HG03460 (cell line): ENCODE measurements at regions not wholly inside any gene's neighbourhood (a gene's known extent, or its start where the extent isn't known, plus 50 kb on each side); places are given as distances from the start of the nearest gene placed in this dataset.
"Not testable (repeated sequence)": the region's sequence is repeated elsewhere in the genome, so short reads cannot be mapped to it uniquely, and the experiment has no call there.

Source experiments
- ATAC-seq: cut with Tn5 transposase; IDR thresholded peaks from one replicate; pipeline ENCODE4 v1.9.1; 2021; ENCODE audit not compliant: unreplicated experiment

DNA sequence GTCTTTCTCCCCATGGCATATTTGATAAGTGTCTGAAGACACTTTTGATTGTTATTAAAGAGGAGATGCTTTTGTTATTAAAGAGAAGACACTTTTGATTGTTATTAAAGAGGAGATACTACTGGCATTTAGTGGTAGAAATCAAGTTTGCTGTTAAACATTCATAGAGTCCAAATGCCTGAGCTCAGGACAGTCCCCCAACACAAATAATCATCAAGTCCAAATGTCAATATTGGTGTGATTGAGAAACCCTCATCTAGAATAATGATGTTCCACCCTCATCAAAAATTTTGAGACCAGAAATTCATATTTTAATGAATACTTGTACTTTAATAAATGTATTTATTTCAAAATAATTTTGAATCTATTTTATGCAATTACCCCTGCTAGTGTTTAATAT lies 1412.9 kb upstream of the PCDH7 start:
- no peak for ATAC-seq

DNA sequence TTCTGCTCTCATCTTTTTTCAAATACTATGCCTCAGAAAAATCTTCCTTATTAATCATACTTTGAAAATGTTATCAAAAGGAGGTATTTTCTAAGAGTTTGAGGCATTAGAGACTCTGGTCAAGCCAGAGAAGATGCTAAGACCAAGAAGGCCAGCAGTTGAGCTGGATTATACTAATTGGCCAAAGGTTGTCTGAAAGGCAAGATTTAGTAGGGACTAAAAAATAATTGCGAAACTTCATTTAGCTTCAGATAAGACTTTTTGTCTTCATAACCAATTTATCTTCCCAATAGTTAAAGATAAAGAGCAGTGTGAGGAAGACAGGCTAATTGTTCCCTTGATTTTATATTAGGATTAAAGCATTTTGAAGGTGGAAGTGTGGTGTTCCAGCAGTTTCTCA lies 1412.4 kb upstream of the PCDH7 start:
- no peak for ATAC-seq

DNA sequence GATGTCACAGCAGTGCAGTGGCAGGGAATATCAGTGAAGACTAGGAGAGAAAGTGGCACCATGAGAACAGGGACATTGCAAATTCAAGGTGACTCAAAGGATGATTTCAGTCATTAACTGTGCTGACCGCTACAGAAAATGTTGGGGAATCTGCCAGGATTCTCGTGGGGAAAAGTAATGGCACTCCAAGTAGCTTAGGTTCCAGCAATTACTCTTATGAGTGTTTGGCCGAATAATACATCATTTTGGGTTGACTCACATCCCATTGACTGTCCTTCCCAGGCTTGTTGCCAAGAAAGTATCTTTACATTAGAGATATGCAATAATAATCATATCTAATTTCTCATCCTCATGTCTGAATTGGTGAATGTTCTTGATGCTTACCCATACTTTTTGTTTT lies 1411.1 kb upstream of the PCDH7 start:
- no peak for ATAC-seq

GRCh38 chr4:29310252-29310651 lies 1409.9 kb upstream of the PCDH7 start:
- ATAC-seq, result no peak

GRCh38 chr4:29311247-29311646 lies 1408.9 kb upstream of the PCDH7 start:
- ATAC-seq, result no peak

DNA sequence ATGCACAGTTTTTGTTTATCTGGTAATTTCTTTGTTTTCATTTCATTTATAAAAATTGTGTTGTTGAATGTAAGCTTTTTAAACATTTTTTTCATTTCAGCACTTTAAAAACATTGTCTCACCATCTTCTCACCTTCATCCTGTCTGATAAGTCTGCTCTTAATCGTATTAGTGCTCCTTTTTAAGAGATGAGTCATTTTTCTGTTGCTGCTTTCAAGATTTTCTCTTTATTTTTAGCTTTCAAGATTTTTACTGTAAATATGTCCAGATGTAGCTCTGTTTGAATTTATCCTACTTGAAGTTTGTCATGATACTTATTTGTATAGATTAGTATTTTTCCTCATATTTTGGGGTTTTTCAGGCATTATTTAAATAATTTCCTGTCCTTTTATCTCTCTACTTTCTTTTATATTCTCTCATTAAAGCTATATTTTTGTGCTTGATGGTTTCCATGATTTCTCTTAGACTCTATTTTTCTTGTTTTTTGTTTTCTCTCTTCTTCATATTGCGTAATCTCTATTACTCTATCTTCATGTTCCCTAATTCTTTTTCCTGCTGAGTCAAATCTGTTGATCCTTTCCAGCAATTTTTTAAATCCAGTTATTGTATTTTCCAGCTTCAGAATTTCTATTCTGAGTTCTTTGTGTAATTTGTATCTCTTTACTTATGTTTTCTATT lies 1400.4 kb upstream of the PCDH7 start:
- ATAC-seq, result no peak

DNA sequence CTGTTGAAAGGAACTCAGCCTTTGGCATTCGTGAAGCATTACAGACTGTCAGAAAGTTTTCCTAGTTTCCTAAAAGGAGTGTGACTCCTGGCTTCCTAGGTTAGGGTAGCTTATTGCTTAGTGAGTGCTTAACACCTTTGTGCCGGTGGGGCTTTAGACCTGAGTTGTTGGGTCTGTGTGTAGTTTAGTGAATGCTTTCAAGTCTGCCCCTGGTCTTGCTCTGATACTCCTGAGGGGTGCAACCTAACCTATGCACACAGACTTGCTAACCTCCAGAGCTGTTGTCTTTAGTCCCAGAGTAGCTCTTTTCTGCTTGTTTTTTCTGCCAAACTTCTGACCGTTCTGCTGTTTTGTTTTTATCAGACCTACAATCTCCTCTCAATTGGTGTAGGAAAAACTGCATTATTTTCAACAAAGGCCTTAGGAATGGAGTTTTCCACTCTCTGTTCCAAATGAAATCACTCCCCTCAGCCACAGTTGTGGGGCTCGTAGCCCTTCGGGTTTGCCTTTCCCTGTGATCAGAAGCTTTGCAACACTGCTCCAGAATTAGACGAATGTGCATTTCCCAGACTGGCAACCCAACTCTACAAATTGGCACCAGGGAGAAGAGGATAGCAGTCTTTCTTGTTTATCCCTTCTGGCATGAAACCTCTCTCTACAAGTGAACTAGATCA lies 1399.1 kb upstream of the PCDH7 start:
- no peak for ATAC-seq

GRCh38 chr4:29326004-29326403 lies 1394.2 kb upstream of the PCDH7 start:
- ATAC-seq, result no peak

DNA sequence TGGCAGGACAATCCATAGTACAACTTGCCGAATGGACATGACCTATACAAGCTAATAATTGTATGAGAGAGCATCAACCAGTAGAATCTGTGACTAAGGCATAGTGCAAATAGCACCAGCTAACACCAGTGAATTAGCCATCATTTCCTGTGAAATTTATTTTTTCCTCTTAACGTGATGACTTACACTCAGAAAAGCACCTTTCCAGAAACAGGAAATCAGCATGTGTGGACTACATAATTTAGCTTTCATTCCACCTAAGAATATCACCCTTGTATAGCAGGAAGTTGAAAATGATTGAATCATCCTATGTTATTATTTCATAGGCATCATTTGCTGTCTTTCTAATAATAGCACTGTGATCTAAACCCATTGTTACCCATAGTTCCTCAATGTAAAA lies 1393.4 kb upstream of the PCDH7 start:
- no peak for ATAC-seq

DNA sequence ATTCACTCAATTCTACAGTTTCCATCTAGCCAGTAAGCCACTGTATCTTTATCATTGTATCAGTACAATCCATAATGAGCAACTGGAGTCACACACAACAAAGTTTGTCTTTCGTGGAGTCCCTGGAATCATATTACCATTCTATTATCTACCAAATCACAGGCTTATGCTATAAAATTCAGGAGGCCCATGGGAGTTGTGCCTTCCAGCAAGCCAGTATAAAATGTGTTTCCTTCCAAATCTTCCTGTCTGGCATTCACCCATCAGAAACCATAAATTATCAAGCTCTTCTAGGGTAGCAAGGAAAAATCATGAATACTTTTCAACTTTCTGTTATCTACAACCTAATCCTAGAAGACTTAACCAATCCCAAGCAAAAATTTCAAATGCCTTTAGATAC lies 1383.3 kb upstream of the PCDH7 start:
- no peak for ATAC-seq

DNA sequence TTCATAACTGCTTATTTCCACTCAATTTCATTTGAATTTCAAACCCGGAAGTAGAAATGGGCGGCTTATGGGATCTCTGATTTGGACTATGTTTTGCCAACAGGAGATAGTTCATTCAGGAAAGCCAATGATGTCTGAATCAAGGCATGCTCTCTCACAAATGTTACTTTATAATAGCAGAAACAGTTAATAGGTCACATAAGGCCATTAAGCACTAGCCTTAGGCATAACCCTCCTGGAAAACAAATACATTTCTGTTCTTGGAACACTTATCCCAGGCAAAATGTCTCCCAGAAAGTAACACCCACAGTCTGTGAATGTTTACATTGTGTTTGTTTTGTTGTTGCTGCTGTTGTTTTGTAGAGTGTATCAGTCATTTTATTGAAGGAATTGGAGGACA lies 1347.2 kb upstream of the PCDH7 start:
- ATAC-seq, result no peak

DNA sequence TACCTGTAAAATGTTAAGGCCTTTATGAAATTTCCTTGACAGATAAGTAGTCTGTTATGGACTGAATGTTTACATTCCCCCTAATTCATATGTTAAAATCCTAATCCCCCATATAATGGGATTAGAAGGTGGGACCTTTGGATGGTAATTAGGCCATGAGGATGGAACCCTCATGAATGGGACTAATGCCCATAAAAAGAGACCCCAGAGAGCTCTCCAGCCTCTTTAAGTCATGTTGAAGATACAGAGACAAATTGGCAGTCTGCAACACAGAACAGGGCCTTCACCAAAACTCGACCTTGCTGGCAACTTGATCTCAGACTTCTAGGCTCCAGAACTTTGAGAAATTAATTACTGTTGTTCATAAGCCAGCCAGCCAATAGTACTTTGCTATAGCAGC lies 1344.5 kb upstream of the PCDH7 start:
- no peak for ATAC-seq

DNA sequence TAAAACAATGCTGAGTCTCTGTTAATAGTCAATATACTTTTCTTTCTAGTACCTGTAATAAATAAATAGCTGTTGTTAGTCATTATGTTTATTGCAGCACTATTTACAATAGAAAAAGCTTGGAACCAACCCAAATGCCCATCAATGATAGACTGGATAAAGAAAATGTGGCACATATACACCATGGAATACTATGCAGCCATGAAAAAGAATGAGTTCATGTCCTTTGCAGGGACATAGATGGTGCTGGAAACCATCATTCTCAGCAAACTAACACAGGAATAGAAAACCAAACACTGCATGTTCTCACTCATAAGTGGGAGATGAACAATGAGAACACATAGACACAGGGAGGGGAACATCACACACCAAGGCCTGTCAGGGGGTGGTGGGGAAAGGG lies 1341.9 kb upstream of the PCDH7 start:
- ATAC-seq, result not testable (repeated sequence)

- ATAC-seq, result no peak
These were observed 1329.2 kb upstream of the PCDH7 start for GRCh38 chr4:29390921-29391320.

DNA sequence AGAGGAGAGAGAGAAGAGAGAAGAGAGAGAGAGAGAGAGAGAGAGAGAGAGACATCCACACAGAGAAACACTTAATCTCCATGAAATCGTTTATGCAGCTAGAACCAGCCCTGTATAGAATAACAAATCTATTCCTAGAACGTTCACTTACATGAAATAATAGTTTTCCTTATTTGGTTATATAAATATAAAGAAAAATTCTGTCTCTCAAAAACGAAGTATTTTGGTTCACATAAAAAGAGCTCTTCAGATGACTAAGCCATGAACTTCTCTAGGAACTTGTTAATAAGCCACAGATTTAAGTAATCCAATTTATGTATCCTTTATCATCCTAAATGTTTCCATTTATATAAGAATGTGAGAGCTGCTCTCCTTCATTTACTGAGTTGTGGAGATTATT lies 1315.1 kb upstream of the PCDH7 start:
- no peak for ATAC-seq

DNA sequence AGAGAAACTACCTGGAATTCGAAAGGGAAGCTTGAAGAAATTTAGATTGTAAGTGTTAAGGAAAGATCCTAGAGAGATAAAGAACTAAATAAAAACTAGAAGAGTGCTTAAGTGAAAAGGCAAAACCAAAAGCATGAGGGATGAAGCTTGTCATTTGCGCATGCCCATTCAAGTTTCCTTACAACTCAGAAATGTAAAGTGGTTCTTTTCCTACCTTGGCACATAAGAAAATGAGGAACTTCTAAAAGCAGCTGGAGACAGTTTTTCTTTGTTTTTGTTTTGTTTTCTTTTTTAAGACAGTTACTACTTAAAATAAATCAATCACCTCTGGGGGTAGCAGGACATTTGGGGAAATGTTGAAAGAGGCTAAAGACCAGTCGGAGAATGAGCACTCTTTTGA lies 1304.4 kb upstream of the PCDH7 start:
- ATAC-seq, result no peak

DNA sequence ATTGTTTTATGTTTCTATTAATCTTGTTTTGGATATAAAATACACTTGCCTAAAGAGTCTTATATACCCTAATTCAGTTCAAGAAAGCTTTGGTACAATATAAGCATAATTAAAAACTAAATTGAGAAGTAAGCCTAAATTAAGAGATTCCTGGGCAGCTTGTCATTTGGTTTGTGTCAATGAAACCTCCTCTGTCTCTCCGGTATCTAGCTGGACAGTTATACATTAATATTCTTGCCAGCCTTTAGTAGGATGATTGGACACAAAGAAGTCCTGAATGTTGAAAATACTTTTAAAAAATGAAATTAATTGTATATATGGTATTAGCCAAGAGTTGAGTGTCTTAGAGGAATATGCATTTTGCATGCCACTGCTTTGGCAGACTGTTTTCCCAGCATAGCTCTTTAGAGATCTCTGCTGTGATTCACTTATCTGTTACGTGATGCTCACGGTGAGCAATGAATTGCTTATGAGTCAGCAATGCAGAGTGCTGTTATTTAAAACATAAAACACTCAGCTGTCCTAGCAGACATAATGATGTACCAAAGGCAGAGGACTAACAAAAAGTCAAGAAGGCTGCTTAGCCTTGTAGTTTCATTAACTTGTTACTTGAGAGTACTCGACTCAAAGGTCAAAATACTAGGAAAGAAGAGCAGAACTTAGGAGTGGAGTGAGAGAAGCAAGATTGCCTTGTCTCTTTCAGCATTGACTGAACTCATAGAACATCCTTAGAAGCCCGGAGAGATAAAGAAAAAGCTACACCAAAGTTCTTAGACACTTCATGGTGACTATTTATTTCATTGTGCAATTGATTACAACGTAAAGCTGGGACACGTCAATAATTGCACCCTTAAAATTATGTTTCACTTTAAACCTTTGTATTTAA lies 1296.1 kb upstream of the PCDH7 start:
- no peak for ATAC-seq

DNA sequence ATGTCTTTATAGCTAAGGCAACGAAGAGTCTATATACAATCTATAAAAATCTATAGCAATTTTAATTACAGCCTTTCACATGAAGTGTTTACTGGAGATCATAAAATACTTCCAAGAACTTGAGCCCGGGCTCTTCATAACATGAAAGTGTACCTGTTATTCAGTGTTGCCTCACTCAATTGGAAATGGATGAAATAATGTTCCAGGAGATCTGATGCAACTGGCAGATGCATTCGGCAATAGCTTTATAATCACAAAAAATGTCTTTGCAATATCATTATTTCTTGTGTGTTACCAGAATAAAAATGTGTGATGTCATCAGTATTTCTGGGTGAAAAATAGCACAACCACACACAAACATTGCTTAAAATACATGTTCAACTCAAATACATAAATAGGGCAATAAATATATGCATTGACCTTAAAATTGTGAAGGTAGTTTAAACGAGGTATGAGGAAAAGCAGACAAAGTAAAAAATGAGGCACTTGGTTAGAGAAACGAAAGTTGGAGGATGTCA lies 1266.8 kb upstream of the PCDH7 start:
- no peak for ATAC-seq

GRCh38 chr4:29459926-29460325 lies 1260.2 kb upstream of the PCDH7 start:
- no peak for ATAC-seq

- ATAC-seq, result no peak
These were observed 1253.0 kb upstream of the PCDH7 start for GRCh38 chr4:29467044-29467717.
